Hematopoietic multipotent progenitor cell treated with erythropoietin and hydrocortisone succinate and interleukin-3 and kit ligand, for 6 days (in vitro differentiated cells): ENCODE measurements at regions not wholly inside any gene's neighbourhood (a gene's known extent, or its start where the extent isn't known, plus 50 kb on each side); places are given as distances from the start of the nearest gene placed in this dataset.
"Not testable (repeated sequence)": the region's sequence is repeated elsewhere in the genome, so short reads cannot be mapped to it uniquely, and the experiment has no call there.

Experiments
- DNase-seq: peaks from one replicate; pipeline ENCODE4 v3.0.0-alpha.2; 2015

GRCh38 chr12:25424211-25424731 lies 128.8 kb downstream of the LMNTD1 start:
- no peak for DNase-seq

- no peak for DNase-seq
Measured at GRCh38 chr12:25423355-25424050, 129.6 kb downstream of the LMNTD1 start.

- no peak for DNase-seq
Measured at GRCh38 chr12:25422241-25422640, 130.8 kb downstream of the LMNTD1 start.

GRCh38 chr12:25421651-25422167 lies 131.4 kb downstream of the LMNTD1 start:
- DNase-seq = no peak

GRCh38 chr12:25420116-25420515 lies 133.0 kb downstream of the LMNTD1 start:
- no peak for DNase-seq

- DNase-seq = no peak
Measured at GRCh38 chr12:25419595-25419994, 133.5 kb downstream of the LMNTD1 start.

GRCh38 chr12:25417071-25417470 lies 136.0 kb downstream of the LMNTD1 start:
- no peak for DNase-seq

GRCh38 chr12:25416516-25416915 lies 136.6 kb downstream of the LMNTD1 start:
- DNase-seq = no peak

- DNase-seq = no peak
Measured at GRCh38 chr12:25415004-25415403, 138.1 kb downstream of the LMNTD1 start.

GRCh38 chr12:25412735-25413134 lies 140.3 kb downstream of the LMNTD1 start:
- no peak for DNase-seq

GRCh38 chr12:25404955-25405354 lies 148.1 kb downstream of the LMNTD1 start:
- DNase-seq = no peak

GRCh38 chr12:25401547-25402345 lies 151.0 kb upstream of the KRAS start:
- DNase-seq = no peak

GRCh38 chr12:25397001-25397400 lies 146.3 kb upstream of the KRAS start:
- no peak for DNase-seq

- no peak for DNase-seq
Measured at GRCh38 chr12:25395227-25395626, 144.5 kb upstream of the KRAS start.

- DNase-seq = not testable (repeated sequence)
Measured at GRCh38 chr12:25394775-25395174, 144.0 kb upstream of the KRAS start.

GRCh38 chr12:25394025-25394424 lies 143.3 kb upstream of the KRAS start:
- no peak for DNase-seq

- DNase-seq = not testable (repeated sequence)
Measured at GRCh38 chr12:25391346-25391745, 140.6 kb upstream of the KRAS start.

- DNase-seq = peak; percentile 76
Measured at GRCh38 chr12:25388183-25388582, 137.5 kb upstream of the KRAS start.

- DNase-seq = no peak
Measured at GRCh38 chr12:25387732-25388050, 137.0 kb upstream of the KRAS start.

GRCh38 chr12:25386831-25387731 lies 136.4 kb upstream of the KRAS start:
- peak; percentile 94 for DNase-seq

- no peak for DNase-seq
Measured at GRCh38 chr12:25384893-25385248, 134.1 kb upstream of the KRAS start.

- DNase-seq = peak; percentile 24
Measured at GRCh38 chr12:25384038-25384892, 133.5 kb upstream of the KRAS start.
